ENCODE measurements at regions not wholly inside any gene's neighbourhood (a gene's known extent, or its start where the extent isn't known, plus 50 kb on each side); places are given as distances from the start of the nearest gene placed in this dataset.

DNA sequence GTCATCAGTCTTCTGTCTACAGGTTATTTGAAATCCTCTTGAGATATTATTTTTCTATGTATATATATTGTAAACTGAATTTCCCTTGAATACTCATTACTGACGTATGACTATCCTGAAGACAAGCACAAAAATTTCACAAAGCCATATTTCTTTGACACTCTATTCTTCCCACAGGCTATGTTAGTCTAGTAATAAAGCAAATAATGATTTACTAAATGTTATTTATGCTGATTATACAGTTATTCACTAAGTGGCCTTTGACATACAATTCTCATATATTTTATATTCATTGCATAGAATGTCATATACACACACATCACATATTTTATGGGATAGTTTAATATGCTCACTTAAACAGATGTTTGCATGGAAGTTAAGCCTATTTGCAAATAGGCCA lies 793.0 kb upstream of the GRAMD2B start:
- TF ChIP-seq, protein P1, sequence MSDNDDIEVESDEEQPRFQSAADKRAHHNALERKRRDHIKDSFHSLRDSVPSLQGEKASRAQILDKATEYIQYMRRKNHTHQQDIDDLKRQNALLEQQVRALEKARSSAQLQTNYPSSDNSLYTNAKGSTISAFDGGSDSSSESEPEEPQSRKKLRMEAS (IDR thresholded peaks at IDR 0.05): no peak
- no peak for TF ChIP-seq TAF1 (IDR thresholded peaks at IDR 0.05; ENCODE audit: low read depth)
- TF ChIP-seq ZBTB7A (IDR thresholded peaks at IDR 0.05; ENCODE audit: low read depth): no peak
- TF ChIP-seq EGR1 (IDR thresholded peaks at IDR 0.05): no peak
- no peak for TF ChIP-seq CEBPB (IDR thresholded peaks at IDR 0.05)
- no peak for TF ChIP-seq CREB1 (IDR thresholded peaks at IDR 0.05; ENCODE audit: low read depth)
- no peak for TF ChIP-seq FOXM1 (IDR thresholded peaks at IDR 0.05; ENCODE audit: borderline replicate concordance, low read depth)

DNA sequence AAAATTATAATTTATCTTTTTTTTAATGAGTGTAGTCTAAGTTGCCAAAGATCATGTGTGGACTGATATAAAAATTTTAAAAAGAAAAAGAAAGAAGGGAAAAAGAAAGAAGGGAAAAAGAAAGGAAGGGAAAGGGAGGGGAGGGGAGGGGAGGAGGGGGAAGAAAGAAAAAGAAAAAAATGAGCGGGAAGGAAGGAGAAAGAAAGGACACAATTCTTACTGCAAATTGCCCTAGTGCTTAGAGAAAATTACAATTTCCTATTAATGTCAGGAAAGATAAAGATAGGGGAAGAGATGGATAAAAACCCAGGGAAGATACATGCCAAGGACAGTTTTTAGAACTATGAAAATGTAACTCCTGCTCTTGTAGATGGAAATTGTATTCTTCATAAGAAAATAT lies 789.7 kb upstream of the GRAMD2B start:
- no peak for TF ChIP-seq ZBTB7A (IDR thresholded peaks at IDR 0.05; ENCODE audit: low read depth)
- TF ChIP-seq, protein P2, sequence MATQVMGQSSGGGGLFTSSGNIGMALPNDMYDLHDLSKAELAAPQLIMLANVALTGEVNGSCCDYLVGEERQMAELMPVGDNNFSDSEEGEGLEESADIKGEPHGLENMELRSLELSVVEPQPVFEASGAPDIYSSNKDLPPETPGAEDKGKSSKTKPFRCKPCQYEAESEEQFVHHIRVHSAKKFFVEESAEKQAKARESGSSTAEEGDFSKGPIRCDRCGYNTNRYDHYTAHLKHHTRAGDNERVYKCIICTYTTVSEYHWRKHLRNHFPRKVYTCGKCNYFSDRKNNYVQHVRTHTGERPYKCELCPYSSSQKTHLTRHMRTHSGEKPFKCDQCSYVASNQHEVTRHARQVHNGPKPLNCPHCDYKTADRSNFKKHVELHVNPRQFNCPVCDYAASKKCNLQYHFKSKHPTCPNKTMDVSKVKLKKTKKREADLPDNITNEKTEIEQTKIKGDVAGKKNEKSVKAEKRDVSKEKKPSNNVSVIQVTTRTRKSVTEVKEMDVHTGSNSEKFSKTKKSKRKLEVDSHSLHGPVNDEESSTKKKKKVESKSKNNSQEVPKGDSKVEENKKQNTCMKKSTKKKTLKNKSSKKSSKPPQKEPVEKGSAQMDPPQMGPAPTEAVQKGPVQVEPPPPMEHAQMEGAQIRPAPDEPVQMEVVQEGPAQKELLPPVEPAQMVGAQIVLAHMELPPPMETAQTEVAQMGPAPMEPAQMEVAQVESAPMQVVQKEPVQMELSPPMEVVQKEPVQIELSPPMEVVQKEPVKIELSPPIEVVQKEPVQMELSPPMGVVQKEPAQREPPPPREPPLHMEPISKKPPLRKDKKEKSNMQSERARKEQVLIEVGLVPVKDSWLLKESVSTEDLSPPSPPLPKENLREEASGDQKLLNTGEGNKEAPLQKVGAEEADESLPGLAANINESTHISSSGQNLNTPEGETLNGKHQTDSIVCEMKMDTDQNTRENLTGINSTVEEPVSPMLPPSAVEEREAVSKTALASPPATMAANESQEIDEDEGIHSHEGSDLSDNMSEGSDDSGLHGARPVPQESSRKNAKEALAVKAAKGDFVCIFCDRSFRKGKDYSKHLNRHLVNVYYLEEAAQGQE (IDR thresholded peaks at IDR 0.05; ENCODE audit: low read depth): no peak
- no peak for TF ChIP-seq NFIC (IDR thresholded peaks at IDR 0.05)
- TF ChIP-seq TAF1 (IDR thresholded peaks at IDR 0.05; ENCODE audit: low read depth): no peak
- no peak for TF ChIP-seq TCF12 (IDR thresholded peaks at IDR 0.05; ENCODE audit: low read depth)

DNA sequence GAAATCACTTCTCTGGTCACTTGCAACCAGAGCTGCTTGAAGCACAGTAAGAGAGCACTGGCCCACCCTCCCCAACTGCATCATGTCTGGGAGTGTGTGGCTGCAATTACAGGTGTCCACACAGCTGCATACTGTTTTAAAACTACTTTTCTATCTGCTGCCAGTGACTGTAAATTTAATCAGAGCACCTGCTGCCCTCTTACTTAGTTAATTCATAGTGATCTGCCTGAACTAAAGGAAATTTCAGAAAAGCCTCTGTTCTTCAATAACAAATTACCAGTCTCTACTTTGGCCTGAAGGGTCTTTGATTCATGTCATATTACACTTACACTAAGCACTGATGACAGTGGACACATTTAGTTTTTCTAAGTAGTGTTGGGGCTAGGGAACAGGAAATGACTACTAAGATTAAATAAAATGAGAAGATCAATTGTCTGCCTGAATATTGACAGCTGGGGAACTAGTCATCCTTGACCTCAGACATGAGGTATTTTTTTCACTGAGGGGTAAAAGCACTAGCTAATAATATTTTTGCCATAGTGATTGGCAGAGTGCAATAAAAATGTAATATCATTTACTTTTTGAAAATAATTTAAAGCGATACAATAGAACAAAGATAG lies 788.9 kb upstream of the GRAMD2B start:
- TF ChIP-seq, protein P1 (IDR thresholded peaks at IDR 0.05): no peak
- TF ChIP-seq EGR1 (IDR thresholded peaks at IDR 0.05): no peak
- TF ChIP-seq NFIC (IDR thresholded peaks at IDR 0.05): no peak

DNA sequence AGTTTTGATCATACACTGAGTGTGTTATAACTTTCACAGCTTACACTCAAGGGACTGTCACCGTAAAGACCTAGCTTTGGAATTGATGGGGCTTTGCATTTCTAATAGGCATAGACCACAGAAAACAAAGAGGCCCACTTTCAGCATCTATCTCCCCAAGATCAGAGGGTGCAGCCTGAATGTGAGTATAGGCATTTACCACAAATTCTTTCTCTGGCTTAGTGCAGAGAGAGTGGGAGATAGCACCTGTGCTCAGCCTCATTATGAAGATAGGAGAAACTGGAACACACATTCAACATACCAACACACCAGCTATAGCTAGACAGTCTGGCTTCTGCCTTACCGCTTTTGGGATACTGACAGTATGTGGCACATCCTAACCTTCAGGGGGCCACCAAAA lies 783.4 kb upstream of the GRAMD2B start:
- TF ChIP-seq, protein P2 (IDR thresholded peaks at IDR 0.05; ENCODE audit: low read depth): no peak
- no peak for TF ChIP-seq CEBPB (IDR thresholded peaks at IDR 0.05)
- no peak for TF ChIP-seq YY1 (IDR thresholded peaks at IDR 0.05; ENCODE audit: low read depth)
- no peak for TF ChIP-seq TCF12 (IDR thresholded peaks at IDR 0.05; ENCODE audit: low read depth)
- TF ChIP-seq, protein P3, sequence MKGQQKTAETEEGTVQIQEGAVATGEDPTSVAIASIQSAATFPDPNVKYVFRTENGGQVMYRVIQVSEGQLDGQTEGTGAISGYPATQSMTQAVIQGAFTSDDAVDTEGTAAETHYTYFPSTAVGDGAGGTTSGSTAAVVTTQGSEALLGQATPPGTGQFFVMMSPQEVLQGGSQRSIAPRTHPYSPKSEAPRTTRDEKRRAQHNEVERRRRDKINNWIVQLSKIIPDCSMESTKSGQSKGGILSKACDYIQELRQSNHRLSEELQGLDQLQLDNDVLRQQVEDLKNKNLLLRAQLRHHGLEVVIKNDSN (IDR thresholded peaks at IDR 0.05): no peak
- TF ChIP-seq ZBTB7A (IDR thresholded peaks at IDR 0.05; ENCODE audit: low read depth): no peak
- no peak for TF ChIP-seq CREB1 (IDR thresholded peaks at IDR 0.05; ENCODE audit: low read depth)
- no peak for TF ChIP-seq TAF1 (IDR thresholded peaks at IDR 0.05; ENCODE audit: low read depth)
- TF ChIP-seq RAD21 (IDR thresholded peaks at IDR 0.05; ENCODE audit: low read depth): no peak
- no peak for TF ChIP-seq EGR1 (IDR thresholded peaks at IDR 0.05)
- TF ChIP-seq, protein P1 (IDR thresholded peaks at IDR 0.05): no peak
- TF ChIP-seq NFIC (IDR thresholded peaks at IDR 0.05): no peak
- no peak for TF ChIP-seq FOXM1 (IDR thresholded peaks at IDR 0.05; ENCODE audit: borderline replicate concordance, low read depth)
- no peak for TF ChIP-seq TEAD4 (IDR thresholded peaks at IDR 0.05)
- TF ChIP-seq EP300 (IDR thresholded peaks at IDR 0.05; ENCODE audit: borderline replicate concordance): no peak

DNA sequence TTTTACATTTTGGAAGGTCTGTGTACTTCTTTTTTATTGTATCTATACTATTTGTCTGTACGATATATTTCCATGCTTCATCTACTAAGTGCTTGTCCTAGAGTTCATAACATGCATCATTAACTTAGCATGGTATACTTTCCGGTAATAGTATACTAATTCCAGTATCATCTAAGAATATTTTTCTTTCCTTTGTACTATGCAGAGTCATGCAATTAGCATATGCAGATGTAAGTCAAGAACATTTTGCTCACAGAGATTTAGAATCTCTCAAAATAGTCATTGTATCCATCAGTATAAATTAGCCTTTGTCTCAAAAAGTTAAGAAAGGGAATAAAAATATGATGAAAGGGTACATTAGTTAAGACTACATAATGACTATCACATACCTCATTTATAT lies 770.4 kb upstream of the GRAMD2B start:
- TF ChIP-seq CREB1 (IDR thresholded peaks at IDR 0.05; ENCODE audit: low read depth): no peak
- TF ChIP-seq YY1 (IDR thresholded peaks at IDR 0.05; ENCODE audit: low read depth): no peak
- TF ChIP-seq EP300 (IDR thresholded peaks at IDR 0.05; ENCODE audit: borderline replicate concordance): no peak
- no peak for TF ChIP-seq NFIC (IDR thresholded peaks at IDR 0.05)
- TF ChIP-seq CEBPB (IDR thresholded peaks at IDR 0.05): no peak
- TF ChIP-seq EGR1 (IDR thresholded peaks at IDR 0.05): no peak
- no peak for TF ChIP-seq TAF1 (IDR thresholded peaks at IDR 0.05; ENCODE audit: low read depth)

DNA sequence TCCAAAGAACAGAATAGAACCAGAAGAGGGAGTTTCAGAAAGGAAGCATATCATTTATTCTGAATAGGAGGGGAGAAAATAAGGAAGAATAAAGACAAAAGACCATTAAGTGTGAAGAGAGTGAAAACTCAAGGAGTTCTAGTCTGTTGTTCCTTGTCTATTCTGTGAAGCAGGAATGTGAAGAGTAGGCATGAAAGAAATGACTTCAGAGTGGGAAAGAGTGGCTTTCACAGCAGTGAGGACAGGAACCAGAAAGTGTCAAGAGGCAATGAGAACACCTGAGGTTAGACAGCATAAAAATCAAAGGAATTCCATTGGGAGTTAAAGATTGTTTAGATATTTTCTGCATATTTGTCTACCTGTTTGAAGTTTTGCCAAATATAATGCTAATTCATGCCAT lies 768.8 kb upstream of the GRAMD2B start:
- TF ChIP-seq EGR1 (IDR thresholded peaks at IDR 0.05) (no peak), TAF1 (IDR thresholded peaks at IDR 0.05; ENCODE audit: low read depth) (no peak), EP300 (IDR thresholded peaks at IDR 0.05; ENCODE audit: borderline replicate concordance) (no peak), ZBTB7A (IDR thresholded peaks at IDR 0.05; ENCODE audit: low read depth) (no peak), NFIC (IDR thresholded peaks at IDR 0.05) (no peak), TEAD4 (IDR thresholded peaks at IDR 0.05) (no peak), RAD21 (IDR thresholded peaks at IDR 0.05; ENCODE audit: low read depth) (no peak), FOXM1 (IDR thresholded peaks at IDR 0.05; ENCODE audit: borderline replicate concordance, low read depth) (no peak), CREB1 (IDR thresholded peaks at IDR 0.05; ENCODE audit: low read depth) (no peak), TCF12 (IDR thresholded peaks at IDR 0.05; ENCODE audit: low read depth) (no peak), CEBPB (IDR thresholded peaks at IDR 0.05) (no peak), YY1 (IDR thresholded peaks at IDR 0.05; ENCODE audit: low read depth) (no peak)
- TF ChIP-seq, protein P1 (IDR thresholded peaks at IDR 0.05): no peak
- TF ChIP-seq, protein P2 (IDR thresholded peaks at IDR 0.05; ENCODE audit: low read depth): no peak
- TF ChIP-seq, protein P3 (IDR thresholded peaks at IDR 0.05): no peak
